Fibroblast of lung (primary cell): ENCODE measurements at regions not wholly inside any gene's neighbourhood (a gene's known extent, or its start where the extent isn't known, plus 50 kb on each side); places are given as distances from the start of the nearest gene placed in this dataset.

Source experiments
- DNase-seq, 2 donors: peaks; one replicate each; pipeline versions ENCODE4 v3.0.0 to v3.0.0-alpha.2; 2010; ENCODE audit warnings: low read depth in 2 of 2
- H2AFZ ChIP-seq: 2 replicates; pipeline ENCODE4 v1.5.1; 2012; ENCODE audit warnings: low read length, control low read depth, inconsistent platforms
- H3K27ac ChIP-seq: 2 replicates; pipeline ENCODE4 v1.5.1; 2011; ENCODE audit warnings: low read length, control low read depth; ENCODE audit not compliant: insufficient read depth
- H3K27me3 ChIP-seq: 2 replicates; pipeline ENCODE4 v1.5.1; 2011; ENCODE audit warnings: mild to moderate bottlenecking, low read length; ENCODE audit not compliant: control insufficient read depth, insufficient read depth
- H3K36me3 ChIP-seq: 2 replicates; pipeline ENCODE4 v1.5.1; 2011; ENCODE audit warnings: low read length; ENCODE audit not compliant: control insufficient read depth, insufficient read depth
- H3K4me1 ChIP-seq: 2 replicates; pipeline ENCODE4 v1.5.1; 2011; ENCODE audit warnings: low read length; ENCODE audit not compliant: control insufficient read depth, insufficient read depth; ENCODE audit errors: extremely low read depth
- H3K4me2 ChIP-seq: 2 replicates; pipeline ENCODE4 v1.5.1; 2011; ENCODE audit warnings: low read length, control low read depth; ENCODE audit not compliant: insufficient read depth; ENCODE audit errors: extremely low read depth
- H3K4me3 ChIP-seq, 4 experiments: fragments of 200-600 bp in 1 of 4; sonication (generic) in 1 of 4; replicated peaks in 1 of 4; 2 replicates each; pipeline ENCODE4 v1.5.1; 2011 to 2016; ENCODE audit warnings: low read length in 4 of 4, low read depth in 3 of 4, mild to moderate bottlenecking in 3 of 4, control low read depth in 2 of 4, inconsistent platforms in 1 of 4, mixed read lengths in 1 of 4; ENCODE audit not compliant: insufficient read depth in 1 of 4; ENCODE audit errors: control extremely low read depth in 1 of 4
- H3K79me2 ChIP-seq: 2 replicates; pipeline ENCODE4 v1.5.1; 2012; ENCODE audit warnings: mild to moderate bottlenecking, low read length, inconsistent platforms; ENCODE audit not compliant: control insufficient read depth, insufficient read depth
- H3K9ac ChIP-seq: 2 replicates; pipeline ENCODE4 v1.5.1; 2011; ENCODE audit warnings: mild to moderate bottlenecking, low read length, control low read depth; ENCODE audit not compliant: insufficient read depth
- H3K9me3 ChIP-seq: 2 replicates; pipeline ENCODE4 v1.5.1; 2012; ENCODE audit warnings: low read depth, low read length; ENCODE audit not compliant: control insufficient read depth, insufficient read depth
- H4K20me1 ChIP-seq: 2 replicates; pipeline ENCODE4 v1.5.1; 2011; ENCODE audit warnings: low read length; ENCODE audit not compliant: control insufficient read depth, insufficient read depth; ENCODE audit errors: extremely low read depth
- EZH2 ChIP-seq: IDR thresholded peaks from 2 replicates; pipeline ENCODE4 v1.5.1; 2012; ENCODE audit warnings: low read length, control low read depth, mild to moderate bottlenecking; ENCODE audit errors: missing control alignments
- TF ChIP-seq, protein P1 (sequence below), 2 donors: IDR thresholded peaks in 1 of 2; conservative IDR thresholded peaks in 1 of 2; 1 replicate in 1 of 2; 2 replicates in 1 of 2; pipeline ENCODE4 v1.5.1; 2011 to 2012; ENCODE audit warnings: low read length in 2 of 2, control low read depth in 1 of 2, inconsistent platforms in 1 of 2, low read depth in 1 of 2, mild to moderate bottlenecking in 1 of 2

DNA sequence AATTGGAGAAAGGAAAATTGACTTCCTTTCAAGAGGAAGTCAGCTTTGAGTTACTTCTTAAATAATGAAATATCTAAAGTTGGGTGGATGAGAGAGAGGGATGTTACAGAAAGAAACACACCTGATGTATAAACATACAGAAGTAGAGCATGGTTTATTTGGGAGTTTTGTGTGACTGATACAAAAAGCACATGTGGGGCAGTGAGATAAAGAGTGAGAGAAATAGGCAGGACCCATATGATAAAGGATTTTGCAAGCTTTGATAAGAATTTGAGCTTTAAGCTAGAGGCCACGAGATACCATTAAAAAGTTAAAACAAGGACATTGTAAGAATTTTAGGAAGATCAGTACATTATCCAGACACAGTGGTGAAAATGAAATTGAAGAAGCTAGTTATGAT is 263.3 kb upstream of the GPRIN3 start:
- no peaks in the 10 kb centered on the region for H3K4me1 ChIP-seq
- no peak for DNase-seq
- no peak for TF ChIP-seq EZH2
- TF ChIP-seq, protein P1, sequence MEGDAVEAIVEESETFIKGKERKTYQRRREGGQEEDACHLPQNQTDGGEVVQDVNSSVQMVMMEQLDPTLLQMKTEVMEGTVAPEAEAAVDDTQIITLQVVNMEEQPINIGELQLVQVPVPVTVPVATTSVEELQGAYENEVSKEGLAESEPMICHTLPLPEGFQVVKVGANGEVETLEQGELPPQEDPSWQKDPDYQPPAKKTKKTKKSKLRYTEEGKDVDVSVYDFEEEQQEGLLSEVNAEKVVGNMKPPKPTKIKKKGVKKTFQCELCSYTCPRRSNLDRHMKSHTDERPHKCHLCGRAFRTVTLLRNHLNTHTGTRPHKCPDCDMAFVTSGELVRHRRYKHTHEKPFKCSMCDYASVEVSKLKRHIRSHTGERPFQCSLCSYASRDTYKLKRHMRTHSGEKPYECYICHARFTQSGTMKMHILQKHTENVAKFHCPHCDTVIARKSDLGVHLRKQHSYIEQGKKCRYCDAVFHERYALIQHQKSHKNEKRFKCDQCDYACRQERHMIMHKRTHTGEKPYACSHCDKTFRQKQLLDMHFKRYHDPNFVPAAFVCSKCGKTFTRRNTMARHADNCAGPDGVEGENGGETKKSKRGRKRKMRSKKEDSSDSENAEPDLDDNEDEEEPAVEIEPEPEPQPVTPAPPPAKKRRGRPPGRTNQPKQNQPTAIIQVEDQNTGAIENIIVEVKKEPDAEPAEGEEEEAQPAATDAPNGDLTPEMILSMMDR (conservative IDR thresholded peaks at IDR 0.05 in 1 of 2, IDR thresholded peaks at IDR 0.05 in 1 of 2; ENCODE audit: low read depth in 1 of 2, low read length in 2 of 2) = no peak
- no peak overlapping the region for H3K9ac ChIP-seq
- H3K4me2 ChIP-seq = no peak overlapping the region
- H3K9me3 ChIP-seq = no peaks in the 10 kb centered on the region
- H3K36me3 ChIP-seq = no peaks in the 10 kb centered on the region
- no peaks in the 10 kb centered on the region for H3K79me2 ChIP-seq
- no peak overlapping the region for H3K27ac ChIP-seq
- no peak overlapping the region for H3K4me3 ChIP-seq
- H4K20me1 ChIP-seq = no peaks in the 10 kb centered on the region
- no peak overlapping the region for H2AFZ ChIP-seq
- no peaks in the 10 kb centered on the region for H3K27me3 ChIP-seq

- Histone ChIP-seq H3K4me3 (no peak overlapping the region), H4K20me1 (no peaks in the 10 kb centered on the region), H3K79me2 (no peaks in the 10 kb centered on the region), H3K27me3 (no peaks in the 10 kb centered on the region), H3K27ac (no peak overlapping the region), H3K9me3 (no peaks in the 10 kb centered on the region), H3K4me1 (no peaks in the 10 kb centered on the region), H3K9ac (no peak overlapping the region), H3K36me3 (no peaks in the 10 kb centered on the region), H3K4me2 (no peak overlapping the region), H2AFZ (no peak overlapping the region)
- DNase-seq = no peak
- TF ChIP-seq, protein P1 (conservative IDR thresholded peaks at IDR 0.05 in 1 of 2, IDR thresholded peaks at IDR 0.05 in 1 of 2; ENCODE audit: low read depth in 1 of 2, low read length in 2 of 2) = no peak
- no peak for TF ChIP-seq EZH2
Observed at GRCh38 chr4:89567936-89568335, 260.3 kb upstream of the GPRIN3 start.

DNA sequence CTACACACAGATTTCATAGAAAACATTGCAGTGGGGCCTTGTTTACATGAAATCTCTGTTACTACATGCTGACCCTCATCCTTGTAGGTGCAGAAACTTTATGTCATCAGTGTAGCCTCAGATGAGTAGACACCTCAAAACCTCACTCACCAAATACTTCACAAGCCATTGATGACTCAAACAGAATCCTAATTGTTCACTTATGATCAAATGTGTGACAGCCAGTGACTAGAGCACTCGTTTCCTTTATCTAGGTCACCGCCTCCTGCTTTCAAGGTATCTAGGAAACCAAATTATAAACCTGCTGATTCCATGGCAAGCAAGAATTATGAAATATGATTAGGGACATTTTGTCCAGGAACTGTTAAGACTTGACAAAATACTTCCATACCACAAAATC is 255.8 kb upstream of the GPRIN3 start:
- no peak overlapping the region for H3K4me2 ChIP-seq
- H4K20me1 ChIP-seq = no peaks in the 10 kb centered on the region
- no peak overlapping the region for H3K9ac ChIP-seq
- no peaks in the 10 kb centered on the region for H3K27me3 ChIP-seq
- H3K9me3 ChIP-seq = no peaks in the 10 kb centered on the region
- TF ChIP-seq, protein P1 (conservative IDR thresholded peaks at IDR 0.05 in 1 of 2, IDR thresholded peaks at IDR 0.05 in 1 of 2; ENCODE audit: low read depth in 1 of 2, low read length in 2 of 2) = no peak
- TF ChIP-seq EZH2 = no peak
- no peak overlapping the region for H3K4me3 ChIP-seq
- H3K36me3 ChIP-seq = no peaks in the 10 kb centered on the region
- no peak for DNase-seq
- H3K27ac ChIP-seq = no peak overlapping the region
- no peaks in the 10 kb centered on the region for H3K4me1 ChIP-seq
- H2AFZ ChIP-seq = no peak overlapping the region
- H3K79me2 ChIP-seq = no peaks in the 10 kb centered on the region
